NCI-H345 treated with DMSO at 0.1 percent for 48 hours (cell line): ENCODE measurements at regions not wholly inside any gene's neighbourhood (a gene's known extent, or its start where the extent isn't known, plus 50 kb on each side); places are given as distances from the start of the nearest gene placed in this dataset.
A peak's percentile ranks its signal among the peaks of the same experiment; 100 is the strongest.
"Not testable (repeated sequence)": the region's sequence is repeated elsewhere in the genome, so short reads cannot be mapped to it uniquely, and the experiment has no call there.

Experiments
- DNase-seq: peaks from one replicate; lab custom pipeline; 2025; ENCODE audit not compliant: unreplicated experiment; lab: John Stamatoyannopoulos, UW

DNA sequence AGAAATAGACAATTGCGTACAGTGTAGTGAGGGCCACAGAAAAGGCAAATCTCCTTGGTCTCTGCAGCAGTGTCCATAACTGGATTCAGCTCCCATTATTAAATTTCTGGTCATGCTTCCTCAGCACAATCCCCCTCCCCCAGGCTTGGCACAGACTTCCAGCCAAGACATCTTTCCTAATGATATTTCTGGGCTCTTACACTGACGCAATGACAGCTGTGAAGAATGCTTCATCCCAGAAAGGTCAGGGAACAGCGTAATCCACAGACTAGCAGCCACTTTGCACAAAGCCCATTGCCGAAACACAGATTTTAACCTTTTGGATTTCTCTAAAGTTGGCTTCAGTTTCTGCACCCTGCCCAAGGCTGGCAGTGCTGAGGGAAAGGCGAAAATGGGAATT, 597.6 kb upstream of the CPEB2 start:
- no peak for DNase-seq

DNA sequence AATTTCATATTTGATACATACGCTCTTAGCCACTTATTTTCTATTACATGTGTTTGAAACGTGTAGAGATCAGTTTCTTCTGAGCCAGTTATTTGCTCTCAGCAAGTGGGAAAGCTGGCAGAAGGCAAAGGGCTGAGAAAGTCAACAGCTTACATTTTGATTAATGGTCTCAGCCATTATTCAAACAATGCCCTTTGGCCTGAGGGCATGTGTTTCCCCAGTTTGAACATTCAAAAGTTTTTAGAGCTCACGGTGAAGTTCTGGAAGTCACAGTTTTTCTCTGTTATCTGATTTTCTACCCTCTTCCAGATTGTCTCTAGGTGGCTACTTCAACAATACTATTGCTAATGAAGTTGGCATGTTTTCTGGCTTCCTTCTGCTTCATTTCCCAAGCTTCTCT, 591.8 kb upstream of the CPEB2 start:
- DNase-seq = no peak

DNA sequence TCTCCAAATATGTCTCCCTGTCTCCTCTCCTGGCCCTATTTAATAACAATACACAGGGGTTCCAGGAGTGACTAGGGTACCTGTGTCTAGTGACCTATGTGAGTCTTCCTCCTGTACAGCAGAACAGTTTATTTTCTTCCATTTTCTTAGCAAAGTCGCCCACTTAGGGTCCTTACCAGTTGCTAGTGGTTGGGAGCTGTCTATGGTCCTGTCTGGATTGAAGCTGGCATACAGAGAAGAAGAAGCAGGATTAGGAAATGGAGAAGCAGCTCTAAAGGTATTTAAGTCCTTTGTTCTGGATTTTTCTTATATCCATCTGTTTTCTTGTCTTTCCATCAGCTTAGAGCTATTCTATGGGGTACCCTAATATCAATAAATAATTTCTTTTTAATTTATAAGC, 587.1 kb upstream of the CPEB2 start:
- no peak for DNase-seq

DNA sequence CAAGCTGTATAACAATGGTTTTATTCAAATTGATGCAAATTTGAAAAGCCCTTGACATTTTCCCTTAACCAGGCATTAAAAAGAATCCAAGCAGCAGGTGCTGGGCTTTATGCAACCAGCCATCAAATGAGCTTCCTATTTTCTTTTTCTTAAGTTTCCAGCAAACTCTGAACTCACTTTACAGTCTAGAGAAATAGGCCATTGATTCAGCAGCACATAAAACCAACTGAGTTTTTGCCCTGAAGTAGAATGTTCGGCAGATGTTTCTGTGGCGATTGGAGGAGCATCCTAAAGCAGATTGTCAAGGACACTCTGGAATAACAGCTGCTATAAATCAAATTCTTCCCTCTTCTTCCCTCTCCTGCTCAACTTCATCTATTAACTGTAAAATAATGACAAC, 582.8 kb upstream of the CPEB2 start:
- no peak for DNase-seq

DNA sequence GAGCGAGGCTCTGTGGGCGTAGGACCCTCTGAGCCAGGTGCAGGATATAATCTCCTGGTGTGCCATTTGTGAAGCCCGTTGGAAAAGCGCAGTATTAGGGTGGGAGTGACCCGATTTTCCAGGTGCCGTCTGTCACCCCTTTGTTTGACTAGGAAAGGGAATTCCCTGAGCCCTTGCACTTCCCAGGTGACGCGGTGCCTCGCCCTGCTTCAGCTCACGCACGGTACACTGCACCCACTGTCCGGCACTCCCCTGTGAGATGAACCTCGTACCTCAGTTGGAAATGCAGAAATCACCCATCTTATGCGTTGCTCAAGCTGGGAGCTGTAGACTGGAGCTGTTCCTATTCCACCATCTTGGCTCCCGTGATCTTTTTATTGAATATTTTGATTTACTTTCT, 576.0 kb upstream of the CPEB2 start:
- not testable (repeated sequence) for DNase-seq

DNA sequence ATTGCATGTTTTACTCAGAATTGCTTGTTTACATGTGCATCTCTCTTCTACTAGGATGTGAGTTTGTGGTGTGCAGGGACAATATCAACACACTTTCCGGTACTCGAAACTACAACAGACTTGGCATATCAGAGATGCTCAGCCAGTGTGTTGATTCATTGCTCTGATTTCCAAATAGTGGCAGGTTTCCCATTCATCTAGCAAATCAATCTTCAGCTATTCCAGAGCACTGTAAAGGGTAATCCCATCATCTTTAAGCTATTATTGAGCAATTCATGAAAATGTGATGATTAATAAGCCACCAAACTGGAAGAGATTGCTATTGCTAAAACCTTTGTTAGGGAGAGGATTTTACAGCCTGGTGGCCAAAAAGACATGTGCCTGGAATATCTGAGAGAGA, 574.2 kb upstream of the CPEB2 start:
- no peak for DNase-seq

DNA sequence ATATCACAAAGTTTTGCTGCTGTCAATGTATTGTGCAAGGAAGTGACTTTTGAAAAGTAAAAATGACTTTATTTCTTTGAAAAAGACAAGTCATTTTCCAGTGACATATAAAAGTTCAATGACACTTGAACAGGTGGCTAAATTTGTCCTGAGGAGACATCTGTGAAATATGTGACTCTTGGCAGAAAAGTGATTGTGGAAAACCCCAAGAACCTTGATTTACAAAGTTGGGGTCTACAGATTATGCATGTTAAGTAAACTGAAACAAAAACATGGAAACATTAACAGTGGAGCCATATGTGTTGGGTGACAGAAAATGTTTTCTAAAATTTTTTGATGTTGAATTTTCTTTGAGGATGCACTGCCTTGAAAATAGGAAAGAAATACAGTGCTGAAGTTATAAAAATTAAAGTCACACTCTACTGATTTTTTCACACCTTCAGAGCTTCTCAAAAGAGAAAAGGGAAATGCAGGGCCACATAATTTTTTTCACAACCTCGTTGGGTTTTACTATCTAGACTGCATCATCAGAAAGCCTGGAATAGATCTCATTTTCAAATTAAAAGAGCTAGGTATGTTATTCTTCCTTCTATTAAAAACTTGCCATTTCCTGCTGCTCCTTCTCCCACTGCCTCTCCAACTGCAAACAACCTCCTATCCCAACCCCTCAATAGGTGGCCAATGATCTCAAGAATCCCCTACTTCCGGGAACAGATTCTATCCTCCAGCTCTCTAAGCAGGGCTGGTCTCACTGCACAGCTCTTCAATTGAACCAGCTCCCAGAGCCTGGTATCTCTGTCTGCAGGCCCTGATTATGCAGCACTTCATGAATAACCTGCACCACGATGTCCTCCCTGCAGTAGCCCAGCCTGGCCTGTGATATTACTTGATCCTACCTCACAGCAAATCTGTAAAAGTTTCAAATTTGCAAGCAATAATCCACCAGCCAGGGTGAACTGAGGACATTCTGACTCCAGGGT, 570.8 kb upstream of the CPEB2 start:
- no peak for DNase-seq

DNA sequence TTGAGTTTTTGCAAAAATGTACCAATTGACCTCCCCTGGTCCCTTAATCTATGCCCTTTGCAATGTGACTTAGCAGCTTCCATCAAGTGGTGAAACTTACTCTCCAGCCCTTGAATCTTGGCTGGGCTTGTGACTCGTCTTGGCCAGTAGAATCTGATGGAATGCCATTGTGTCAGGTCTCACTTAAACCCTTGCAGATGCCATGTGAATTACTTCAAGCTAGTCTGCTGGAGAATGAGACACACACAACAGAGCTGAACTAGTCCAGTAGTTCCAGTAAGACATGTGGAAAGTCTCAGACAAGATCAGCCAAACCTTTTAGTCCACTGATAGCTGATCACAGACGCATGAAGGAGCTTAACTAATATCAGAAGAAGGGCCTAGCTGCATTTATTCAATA, 567.8 kb upstream of the CPEB2 start:
- no peak for DNase-seq

DNA sequence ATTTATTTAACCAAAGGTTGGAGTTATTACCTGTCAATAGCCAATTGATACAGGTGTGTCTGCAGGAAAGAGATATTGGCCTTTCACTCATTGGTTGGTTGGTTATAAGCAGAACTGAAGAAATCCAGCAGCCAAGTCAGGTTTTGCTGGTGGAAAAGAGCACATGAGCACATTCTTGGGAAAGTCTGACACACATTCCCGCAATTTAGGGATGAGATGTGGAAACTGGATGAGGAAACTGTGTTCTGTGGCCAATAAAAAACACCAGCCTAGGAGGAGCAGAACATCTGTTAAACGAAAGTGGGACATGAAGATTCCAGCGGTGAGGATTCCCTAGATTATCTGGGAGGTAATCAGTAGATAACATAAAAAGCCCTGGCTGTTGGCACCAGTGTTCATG, 567.4 kb upstream of the CPEB2 start:
- DNase-seq = no peak

DNA sequence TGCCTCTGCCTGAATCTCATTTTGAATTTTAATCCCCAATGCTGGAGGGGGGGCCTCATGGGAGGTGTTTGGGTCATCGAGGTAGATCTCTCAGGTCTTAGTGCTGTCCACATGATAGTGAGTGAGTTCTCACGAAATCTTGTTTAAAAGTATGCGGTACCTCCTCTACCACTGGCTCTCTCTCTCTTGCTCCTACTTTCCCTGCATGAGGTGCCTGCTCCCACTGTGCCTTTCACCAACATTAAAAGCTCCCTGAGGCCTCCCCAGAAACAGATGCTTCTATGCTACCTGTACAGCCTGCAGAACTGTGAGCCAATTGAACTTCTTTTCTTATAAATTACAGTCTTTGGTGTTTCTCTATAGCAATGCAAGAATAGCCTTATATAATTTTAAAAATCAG, 560.7 kb upstream of the CPEB2 start:
- DNase-seq = no peak

DNA sequence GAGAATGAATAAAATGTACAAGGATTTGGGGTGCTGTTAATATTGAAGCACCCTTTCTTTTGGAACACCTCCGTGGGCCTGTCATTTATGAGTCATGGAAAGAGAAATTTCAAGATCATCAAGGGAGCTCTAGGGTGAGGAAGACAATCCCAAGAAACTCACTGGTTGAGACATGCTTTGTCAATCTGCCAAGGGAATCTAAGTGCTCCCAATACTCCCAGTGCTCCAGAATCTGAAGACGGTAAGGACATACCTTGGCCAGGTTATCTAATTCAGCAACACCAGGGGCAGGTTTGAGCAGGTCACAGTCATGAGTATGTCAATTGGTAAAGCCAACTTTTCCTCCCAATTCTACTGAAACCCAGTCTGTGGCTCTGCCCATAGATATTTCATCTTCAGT, 556.4 kb upstream of the CPEB2 start:
- no peak for DNase-seq

DNA sequence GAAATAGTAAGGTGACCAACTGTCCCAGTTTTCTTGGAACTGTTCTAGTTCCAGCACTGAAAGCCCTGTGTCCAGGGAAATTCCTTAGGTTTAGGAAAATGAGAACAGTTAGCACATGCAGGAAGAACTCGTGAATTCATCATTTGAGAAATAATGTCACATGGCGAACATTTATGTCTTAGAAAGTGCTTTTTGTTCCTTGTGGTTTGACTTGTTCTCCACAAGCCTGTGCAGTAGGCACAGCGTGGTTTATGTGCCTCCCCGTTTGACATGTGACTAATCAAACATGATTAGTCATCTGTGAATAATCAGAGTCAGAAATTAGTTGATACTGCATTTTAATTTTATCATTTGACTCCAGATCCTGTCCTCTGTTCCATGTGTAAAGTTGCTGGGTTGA, 556.0 kb upstream of the CPEB2 start:
- DNase-seq = no peak

DNA sequence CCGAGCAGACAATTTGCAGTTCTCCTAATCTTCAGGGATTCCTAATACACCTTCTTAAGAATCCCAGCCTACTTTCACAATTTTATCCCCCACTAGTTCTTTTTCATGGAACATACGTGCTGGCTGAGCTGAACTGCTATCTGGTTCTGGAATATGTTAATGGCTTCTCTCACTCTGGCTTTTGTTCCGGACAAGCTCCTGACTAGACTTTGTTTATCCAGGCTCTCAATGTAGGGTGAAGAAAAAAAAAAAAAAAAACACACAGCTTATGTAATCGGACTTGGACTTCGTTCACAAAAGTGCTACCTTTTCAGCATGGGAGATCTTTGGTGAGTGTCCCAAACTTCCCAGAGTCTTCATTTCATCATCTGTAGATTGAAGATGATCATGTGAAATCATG, 555.4 kb upstream of the CPEB2 start:
- DNase-seq = no peak

DNA sequence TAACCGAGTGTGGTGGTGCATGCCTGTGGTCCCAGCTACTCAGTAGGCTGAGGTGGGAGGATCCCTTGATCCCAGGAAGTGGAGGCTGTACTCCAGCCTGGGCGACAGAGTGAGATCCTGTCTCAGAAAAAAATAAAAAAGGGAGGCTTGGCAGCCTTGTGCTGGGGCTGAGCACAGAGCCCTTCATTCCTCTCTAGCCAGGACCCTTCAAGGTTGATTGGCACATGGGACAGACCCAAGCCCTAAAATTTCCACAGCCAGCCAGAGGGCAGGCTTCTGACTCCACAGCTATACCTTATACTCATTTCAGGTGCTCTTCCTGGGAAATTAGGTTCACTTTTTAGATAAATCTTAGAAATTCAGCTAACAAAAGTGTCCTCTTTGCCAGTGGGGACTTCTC, 553.0 kb upstream of the CPEB2 start:
- DNase-seq = no peak

DNA sequence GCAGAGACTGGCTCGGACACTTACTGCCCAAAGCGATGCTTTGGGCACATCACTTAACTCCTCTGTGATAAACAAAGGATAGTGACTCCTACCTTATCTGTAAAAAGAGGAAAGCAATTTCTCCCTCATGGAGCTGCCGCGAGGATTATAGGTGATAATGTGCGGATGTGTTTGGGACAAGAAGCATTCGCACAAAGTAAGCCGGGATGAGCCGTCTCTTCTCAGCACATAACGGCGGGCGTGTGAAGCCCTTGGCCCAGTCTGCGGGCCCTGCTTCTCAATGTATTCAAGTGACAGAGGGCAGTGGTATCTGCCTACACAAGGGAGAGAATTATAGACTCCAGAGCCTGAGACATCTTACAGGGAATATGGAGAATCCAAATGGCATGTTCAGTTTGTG, 550.3 kb upstream of the CPEB2 start:
- DNase-seq = no peak

DNA sequence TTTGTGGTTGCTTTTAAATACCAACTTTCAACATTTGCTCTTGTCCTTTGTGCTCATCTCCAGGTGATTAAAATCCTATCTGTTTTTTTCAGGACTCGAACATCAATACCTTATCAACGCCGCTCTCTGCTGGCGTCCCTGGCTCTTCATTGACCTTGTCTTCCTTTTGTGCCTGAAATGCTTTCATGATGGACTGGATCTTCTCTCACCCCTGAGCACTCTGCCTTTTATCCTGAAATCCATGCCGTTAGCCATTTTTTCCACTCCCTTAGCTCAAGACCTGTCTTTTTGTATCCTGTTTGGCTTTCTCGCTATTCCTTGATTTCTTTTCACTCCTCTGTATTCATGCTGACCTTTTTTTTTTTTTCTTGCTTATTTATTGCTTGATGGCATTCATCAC, 549.5 kb upstream of the CPEB2 start:
- DNase-seq = no peak

DNA sequence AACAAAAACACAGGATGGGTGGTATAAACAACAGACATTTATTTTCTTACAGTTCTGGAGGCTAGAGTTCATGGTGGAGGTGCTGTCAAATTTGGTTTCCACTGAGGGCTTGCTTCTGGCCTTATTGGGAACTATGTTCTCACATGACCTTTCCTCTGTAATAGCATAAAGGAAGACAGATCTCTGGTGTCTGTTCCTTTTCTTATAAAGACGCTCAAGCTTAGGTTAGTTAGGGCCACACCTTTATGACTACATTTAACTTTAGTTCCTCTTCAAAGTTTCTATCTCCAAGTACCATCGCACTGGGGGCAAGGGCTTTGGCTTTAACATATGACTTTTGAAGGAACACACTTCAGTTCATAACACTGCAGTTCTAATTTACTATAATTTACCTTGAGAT, 543.8 kb upstream of the CPEB2 start:
- DNase-seq = no peak

DNA sequence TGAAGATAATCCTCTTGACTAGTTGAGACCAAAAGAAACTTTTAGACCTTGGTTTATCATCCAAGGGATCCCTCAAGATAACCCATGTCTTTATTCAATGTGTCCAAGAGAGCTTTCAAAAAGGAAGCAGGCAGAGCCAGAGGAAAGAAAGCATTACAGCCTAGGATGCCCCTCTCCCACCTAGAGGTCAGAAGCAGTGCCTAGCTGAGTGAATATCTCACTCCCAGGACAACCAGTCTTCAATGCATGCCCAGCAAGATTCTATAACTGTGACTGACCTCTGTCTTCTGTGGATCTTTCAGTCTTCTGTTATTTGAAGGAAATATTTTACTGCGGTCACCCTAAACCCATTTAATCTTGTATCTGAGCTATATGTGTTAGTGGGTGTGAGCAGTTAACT, 537.2 kb upstream of the CPEB2 start:
- DNase-seq = no peak

DNA sequence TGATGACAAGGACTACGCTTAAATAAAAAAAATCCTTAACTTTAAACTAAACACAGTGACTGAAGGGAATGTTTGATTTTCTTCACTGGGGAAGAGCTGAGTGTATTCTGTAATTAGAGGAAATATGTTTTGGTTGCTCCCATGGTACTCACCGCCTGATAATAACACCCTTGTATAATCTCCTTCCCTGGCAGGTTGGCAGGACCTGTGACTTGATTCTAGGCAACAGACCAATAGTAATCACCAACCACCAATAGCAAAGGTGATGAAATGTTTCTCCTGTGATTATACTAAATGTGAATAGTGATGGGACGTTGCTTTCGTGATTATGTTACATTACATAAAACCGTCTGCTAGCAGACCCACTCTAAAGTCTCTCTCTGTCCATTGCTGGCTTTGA, 536.8 kb upstream of the CPEB2 start:
- no peak for DNase-seq

DNA sequence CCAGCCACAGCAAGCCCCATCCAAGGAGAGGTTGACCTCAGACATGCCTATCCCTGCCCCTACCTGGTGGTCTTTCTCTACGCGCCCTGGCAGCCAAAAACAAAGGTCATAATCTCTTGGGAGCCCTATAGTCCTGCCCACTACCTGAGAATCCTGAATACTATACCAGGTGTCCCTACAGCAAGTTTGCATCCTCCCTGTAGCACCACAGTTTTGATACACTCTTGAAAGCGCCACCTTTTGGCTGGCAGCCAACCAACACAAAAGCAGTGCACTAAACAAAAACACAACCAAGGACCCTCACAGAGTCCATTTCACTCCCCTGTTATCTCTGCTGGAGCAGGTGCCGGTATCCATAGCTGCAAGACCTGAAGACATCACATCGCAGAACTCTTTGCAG, 523.8 kb upstream of the CPEB2 start:
- peak; percentile 32 for DNase-seq

DNA sequence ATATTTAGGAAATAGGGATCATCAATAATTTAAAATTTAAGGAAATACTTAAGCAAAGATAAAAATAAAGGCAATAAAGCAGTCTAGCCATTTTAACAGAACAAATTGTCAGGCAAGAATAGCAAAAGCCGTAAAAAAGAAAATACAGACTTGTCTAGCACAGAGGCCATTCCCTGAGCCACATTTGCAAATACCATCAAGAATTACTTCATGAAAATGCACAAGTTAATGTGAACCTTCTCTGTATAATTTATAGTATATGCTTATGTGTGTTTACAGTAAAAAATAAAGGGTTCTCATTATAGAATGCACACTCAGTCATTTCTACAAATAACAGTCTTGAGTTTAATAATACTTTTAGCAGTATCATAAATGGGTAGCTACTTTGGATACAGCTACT, 505.9 kb upstream of the CPEB2 start:
- DNase-seq = no peak

DNA sequence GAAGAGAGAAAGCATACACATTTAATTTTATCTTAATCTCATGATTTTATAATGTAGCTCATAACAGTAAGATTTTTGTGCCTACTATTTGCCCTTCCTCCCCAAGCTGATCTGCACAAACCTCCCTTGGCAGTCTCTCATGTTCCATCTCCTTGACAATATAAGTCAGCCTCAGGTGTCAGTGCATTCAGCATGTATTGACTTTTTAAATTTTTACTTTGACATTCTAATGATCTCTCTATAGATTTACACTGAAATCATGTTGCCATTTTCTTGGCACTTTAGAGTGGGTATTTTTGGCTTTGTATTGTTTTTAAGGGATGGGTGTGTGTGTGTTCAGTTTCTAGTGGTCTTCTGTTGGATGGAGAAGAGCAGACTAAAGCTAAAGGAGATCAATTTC, 505.3 kb upstream of the CPEB2 start:
- no peak for DNase-seq

DNA sequence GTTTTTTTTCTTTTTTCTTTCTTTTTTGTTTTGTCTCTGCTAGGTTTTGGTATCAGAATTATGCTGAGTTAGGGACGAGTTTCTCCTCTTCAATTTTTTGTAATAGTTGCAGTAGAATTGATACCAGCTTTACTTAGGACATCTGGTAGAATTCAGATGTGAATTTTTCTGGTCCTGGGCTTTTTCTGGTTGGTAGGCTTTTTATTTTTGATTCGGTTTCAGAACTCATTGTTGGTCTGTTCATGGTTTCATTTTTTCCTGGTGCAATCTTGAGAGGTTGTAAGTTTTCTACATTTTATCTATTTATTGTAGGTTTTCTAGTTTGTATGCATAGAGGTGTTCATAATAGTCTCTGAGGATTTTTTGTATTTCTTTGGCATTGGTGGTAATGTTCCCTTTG, 498.1 kb upstream of the CPEB2 start:
- no peak for DNase-seq
